ENCODE measurements at regions not wholly inside any gene's neighbourhood (a gene's known extent, or its start where the extent isn't known, plus 50 kb on each side); places are given as distances from the start of the nearest gene placed in this dataset.
"Not testable (repeated sequence)": the region's sequence is repeated elsewhere in the genome, so short reads cannot be mapped to it uniquely, and the experiment has no call there.

DNA sequence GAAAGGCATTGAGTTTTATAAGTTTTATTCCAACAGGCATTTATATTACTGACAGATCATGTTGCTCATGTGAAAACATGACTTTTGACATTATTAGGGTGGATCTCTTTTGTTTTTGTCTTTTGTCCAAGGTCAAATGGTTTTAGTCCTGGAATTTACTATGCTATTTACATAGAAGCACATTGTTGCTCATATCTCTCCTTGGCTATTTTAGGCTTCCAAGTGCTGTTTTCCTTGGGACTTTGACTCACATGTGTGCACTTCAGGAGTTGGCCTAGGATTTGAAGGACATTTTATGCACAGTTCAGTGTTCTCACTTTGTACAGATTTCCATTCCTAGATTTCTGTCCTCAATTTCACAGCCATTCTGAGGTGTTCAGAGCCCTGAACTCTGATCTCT is 225.7 kb downstream of the PYDC2 start:
- no peak overlapping the region for H3K4me3 ChIP-seq (ENCODE audit: low read depth, low read length)
- no peak for DNase-seq (ENCODE audit: low read depth, low spot score)
- ChIA-PET POLR2A (no interaction called here), CTCF (no interaction called here)
- TF ChIP-seq, protein P1, sequence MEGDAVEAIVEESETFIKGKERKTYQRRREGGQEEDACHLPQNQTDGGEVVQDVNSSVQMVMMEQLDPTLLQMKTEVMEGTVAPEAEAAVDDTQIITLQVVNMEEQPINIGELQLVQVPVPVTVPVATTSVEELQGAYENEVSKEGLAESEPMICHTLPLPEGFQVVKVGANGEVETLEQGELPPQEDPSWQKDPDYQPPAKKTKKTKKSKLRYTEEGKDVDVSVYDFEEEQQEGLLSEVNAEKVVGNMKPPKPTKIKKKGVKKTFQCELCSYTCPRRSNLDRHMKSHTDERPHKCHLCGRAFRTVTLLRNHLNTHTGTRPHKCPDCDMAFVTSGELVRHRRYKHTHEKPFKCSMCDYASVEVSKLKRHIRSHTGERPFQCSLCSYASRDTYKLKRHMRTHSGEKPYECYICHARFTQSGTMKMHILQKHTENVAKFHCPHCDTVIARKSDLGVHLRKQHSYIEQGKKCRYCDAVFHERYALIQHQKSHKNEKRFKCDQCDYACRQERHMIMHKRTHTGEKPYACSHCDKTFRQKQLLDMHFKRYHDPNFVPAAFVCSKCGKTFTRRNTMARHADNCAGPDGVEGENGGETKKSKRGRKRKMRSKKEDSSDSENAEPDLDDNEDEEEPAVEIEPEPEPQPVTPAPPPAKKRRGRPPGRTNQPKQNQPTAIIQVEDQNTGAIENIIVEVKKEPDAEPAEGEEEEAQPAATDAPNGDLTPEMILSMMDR (IDR thresholded peaks at IDR 0.05; ENCODE audit: insufficient read depth, low read length, missing control alignments), result no peak

DNA sequence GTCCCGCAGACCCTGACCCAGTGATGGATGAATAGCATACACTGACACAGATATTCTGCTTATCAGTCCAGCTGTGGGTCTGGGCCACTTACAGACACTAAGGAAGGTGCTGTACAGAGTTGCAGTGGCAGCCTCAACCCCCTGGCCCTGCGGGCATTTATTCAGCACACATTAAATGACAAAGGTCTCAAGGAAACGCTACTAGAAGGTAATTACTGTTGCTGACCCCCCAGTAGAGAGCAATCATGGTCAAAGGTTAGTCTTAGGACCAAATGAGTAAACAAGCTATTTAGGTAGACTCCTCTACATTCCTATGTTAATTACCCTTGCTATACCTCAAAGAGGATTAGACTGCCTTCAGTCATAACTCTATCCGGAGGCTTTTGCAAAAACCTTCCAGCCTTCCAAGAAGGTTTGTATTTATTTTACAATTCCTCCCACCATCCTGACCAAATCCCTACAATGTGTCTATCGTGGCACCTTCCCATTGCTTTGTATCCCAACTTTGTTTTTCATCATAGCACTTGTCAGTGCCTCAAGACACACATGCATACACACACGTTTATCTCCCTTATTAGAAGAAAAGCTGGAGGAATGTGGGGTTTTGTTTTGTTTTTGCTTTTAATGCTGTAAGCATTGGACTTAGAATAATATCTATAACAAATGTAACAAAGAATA is 227.9 kb downstream of the PYDC2 start:
- CTCF ChIA-PET, result no interaction called here
- no peak for DNase-seq (ENCODE audit: low read depth, low spot score)
- TF ChIP-seq, protein P1 (IDR thresholded peaks at IDR 0.05; ENCODE audit: insufficient read depth, low read length, missing control alignments), result no peak
- H3K4me3 ChIP-seq (ENCODE audit: low read depth, low read length), result no peak overlapping the region
- POLR2A ChIA-PET, result no interaction called here

DNA sequence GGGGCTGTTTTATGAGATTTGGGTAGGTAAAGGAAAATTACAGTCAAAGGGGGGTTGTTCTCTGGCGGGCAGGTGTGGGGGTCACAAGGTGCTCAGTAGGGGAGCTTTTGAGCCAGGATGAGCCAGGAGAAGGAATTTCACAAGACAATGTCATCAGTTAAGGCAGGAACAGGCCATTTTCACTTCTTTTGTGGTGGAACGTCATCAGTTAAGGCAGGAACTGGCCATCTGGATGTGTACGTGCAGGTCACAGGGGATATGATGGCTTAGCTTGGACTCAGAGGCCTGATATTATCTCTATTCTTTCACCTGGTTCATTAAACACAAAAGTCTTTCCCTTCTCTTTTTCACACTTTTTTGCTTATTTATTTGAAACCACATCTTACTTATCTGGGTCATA is 230.2 kb downstream of the PYDC2 start:
- POLR2A ChIA-PET; DNase-seq (ENCODE audit: low read depth, low spot score); CTCF ChIA-PET; H3K4me3 ChIP-seq (ENCODE audit: low read depth, low read length): not testable (repeated sequence)

DNA sequence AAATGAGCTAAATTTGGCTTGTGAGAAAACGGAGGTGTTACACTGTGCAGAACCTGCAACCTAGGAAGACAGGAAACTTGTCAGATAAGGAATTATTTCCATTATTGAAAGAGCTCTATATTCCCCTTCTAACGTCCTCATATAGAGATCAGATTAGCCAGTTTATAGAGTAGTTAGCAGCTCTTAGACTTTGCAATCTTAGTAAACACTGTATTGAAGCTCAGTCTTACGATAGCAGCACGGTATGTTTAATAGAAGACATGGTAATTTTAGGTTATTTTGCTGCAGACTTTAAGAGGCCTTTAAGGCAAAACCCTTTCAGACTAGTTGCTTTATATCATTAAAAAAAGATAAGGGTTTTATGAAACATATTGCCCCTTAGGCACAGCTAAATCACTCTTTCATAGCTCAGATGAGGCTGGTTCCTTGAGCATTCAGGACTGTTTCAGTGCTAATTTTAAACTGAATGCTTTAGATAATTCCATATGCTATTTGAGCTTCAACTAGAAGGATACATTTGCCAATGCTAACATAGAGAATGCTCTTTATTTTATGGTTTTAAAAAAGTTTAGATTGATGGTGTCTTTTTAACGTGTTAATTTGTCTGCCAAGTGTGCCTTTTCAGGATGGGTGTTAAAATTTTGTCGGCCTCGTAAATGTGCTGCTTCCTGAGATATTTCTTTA is 234.3 kb downstream of the PYDC2 start:
- ChIA-PET CTCF (no interaction called here), POLR2A (no interaction called here)
- TF ChIP-seq, protein P1 (IDR thresholded peaks at IDR 0.05; ENCODE audit: insufficient read depth, low read length, missing control alignments), result no peak
- no peak for DNase-seq (ENCODE audit: low read depth, low spot score)
- no peak overlapping the region for H3K4me3 ChIP-seq (ENCODE audit: low read depth, low read length)

DNA sequence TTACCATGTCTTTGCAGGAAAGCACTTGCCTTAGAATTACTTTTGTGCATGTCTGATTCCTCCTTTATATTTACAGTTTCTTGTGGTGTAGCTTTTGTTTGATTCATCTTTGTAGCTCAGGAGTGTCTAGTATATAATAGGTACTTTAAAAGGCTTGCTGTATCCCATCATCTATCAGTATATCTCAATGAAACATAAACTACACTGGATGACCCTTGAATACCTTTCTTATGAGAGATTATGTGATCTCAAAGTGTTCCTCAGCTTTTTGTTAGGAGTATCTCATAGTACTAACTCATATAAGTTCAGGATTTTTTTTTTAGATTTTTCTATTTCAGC is 234.8 kb downstream of the PYDC2 start:
- POLR2A ChIA-PET, result no interaction called here
- CTCF ChIA-PET, result no interaction called here
- DNase-seq (ENCODE audit: low read depth, low spot score), result no peak
- no peak overlapping the region for H3K4me3 ChIP-seq (ENCODE audit: low read depth, low read length)
- TF ChIP-seq, protein P1 (IDR thresholded peaks at IDR 0.05; ENCODE audit: insufficient read depth, low read length, missing control alignments), result no peak

DNA sequence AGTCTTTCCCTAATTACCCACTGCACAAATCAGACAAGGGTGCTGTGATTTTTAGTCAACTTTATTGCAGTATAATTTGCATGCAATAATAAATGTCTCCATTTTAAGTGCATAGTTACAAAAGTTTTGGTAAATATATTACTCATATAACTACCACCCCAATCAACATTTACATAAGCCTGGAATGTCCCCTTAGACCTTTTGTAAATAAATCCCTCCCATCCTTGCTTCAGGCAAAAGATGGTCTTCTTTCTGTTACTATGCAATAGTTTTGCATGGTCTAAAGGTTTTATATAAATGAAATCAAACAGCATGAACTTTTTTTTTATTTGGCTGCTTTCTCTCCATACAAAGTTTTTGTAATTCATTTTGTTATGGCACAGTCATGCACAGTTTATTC is 235.4 kb downstream of the PYDC2 start:
- H3K4me3 ChIP-seq (ENCODE audit: low read depth, low read length), result no peak overlapping the region
- DNase-seq (ENCODE audit: low read depth, low spot score), result no peak
- TF ChIP-seq, protein P1 (IDR thresholded peaks at IDR 0.05; ENCODE audit: insufficient read depth, low read length, missing control alignments), result no peak
- ChIA-PET CTCF (no interaction called here), POLR2A (no interaction called here)

DNA sequence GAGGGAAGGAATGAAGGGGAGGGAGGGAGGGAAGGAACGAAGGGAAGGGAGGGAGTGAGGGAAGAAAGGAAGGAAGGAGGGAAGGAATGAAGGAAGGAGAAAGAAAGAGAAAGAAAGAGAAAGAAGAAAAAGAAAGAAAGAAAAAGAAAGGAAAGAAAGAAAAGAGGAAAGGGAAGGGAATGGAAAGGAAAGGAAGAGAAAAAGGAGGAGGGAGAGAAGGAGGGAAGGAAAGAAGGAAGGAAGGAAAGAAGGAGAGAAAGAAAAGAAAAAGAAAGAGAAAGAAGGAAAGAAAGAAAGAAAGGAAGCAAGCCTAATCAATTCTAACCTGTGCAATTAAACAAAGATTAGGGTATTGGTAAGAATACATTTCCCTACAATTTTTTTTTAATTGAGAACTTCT is 238.6 kb downstream of the PYDC2 start:
- TF ChIP-seq, protein P1 (IDR thresholded peaks at IDR 0.05; ENCODE audit: insufficient read depth, low read length, missing control alignments), result no peak
- H3K4me3 ChIP-seq (ENCODE audit: low read depth, low read length), result no peak overlapping the region
- ChIA-PET POLR2A (no interaction called here), CTCF (no interaction called here)
- DNase-seq (ENCODE audit: low read depth, low spot score), result no peak
